NT2/D1 (cell line): ENCODE measurements at regions not wholly inside any gene's neighbourhood (a gene's known extent, or its start where the extent isn't known, plus 50 kb on each side); places are given as distances from the start of the nearest gene placed in this dataset.

ENCODE experiments used
- SUZ12 ChIP-seq: IDR thresholded peaks from 2 replicates; pipeline ENCODE4 v1.6.1; 2011; ENCODE audit not compliant: insufficient read length, insufficient read depth; ENCODE audit errors: extremely low read depth
- ZNF274 ChIP-seq: IDR thresholded peaks from 2 replicates; pipeline ENCODE4 v1.6.1; 2011; ENCODE audit warnings: mild to moderate bottlenecking, low read depth, low read length

GRCh38 chr3:159660901-159661300 is 327.7 kb upstream of the IL12A start:
- TF ChIP-seq SUZ12 (no peak), ZNF274 (no peak)
